IPS-15b (cell line): ENCODE measurements at regions not wholly inside any gene's neighbourhood (a gene's known extent, or its start where the extent isn't known, plus 50 kb on each side); places are given as distances from the start of the nearest gene placed in this dataset.

ENCODE experiments used
- H3K27me3 ChIP-seq: one replicate; pipeline ENCODE4 v1.6.1; 2013; ENCODE audit warnings: low read length; ENCODE audit not compliant: control insufficient read depth, insufficient read depth
- H3K36me3 ChIP-seq: one replicate; pipeline ENCODE4 v1.6.1; 2013; ENCODE audit warnings: low read length; ENCODE audit not compliant: control insufficient read depth, insufficient read depth
- H3K4me1 ChIP-seq: one replicate; pipeline ENCODE4 v1.6.1; 2013; ENCODE audit warnings: mild to moderate bottlenecking, low read length; ENCODE audit not compliant: control insufficient read depth, insufficient read depth
- H3K4me3 ChIP-seq: one replicate; pipeline ENCODE4 v1.5.1; 2013; ENCODE audit warnings: low read depth, low read length
- H3K9ac ChIP-seq: one replicate; pipeline ENCODE4 v1.6.1; 2013; ENCODE audit warnings: low read depth, mild to moderate bottlenecking, low read length
- H3K9me3 ChIP-seq: one replicate; pipeline ENCODE4 v1.6.1; 2013; ENCODE audit warnings: mild to moderate bottlenecking, low read length; ENCODE audit not compliant: control insufficient read depth, insufficient read depth

DNA sequence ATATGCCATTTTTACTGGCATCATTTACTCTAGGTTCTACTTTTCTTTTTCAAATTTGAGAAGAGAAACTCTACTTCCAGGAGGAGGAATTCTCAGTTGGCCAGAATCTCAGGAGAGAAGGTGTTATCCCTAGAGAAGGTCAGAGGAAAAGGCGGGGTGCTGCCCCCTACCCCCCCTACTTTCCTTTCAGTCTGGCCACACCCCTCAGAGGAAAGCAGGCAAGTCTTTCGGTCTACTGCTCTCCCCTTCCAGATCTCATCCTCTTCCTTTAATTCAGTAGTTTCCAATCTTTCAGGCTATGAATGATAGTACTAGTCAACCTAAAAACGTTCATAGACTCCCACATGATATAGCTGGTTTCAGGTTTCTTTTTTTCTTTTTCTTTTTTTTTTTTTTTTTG, 366.5 kb upstream of the TBL1XR1 start:
- Histone ChIP-seq H3K9ac (no peak overlapping the region), H3K4me1 (peaks cover 2% of the 10 kb centered on the region), H3K36me3 (no peaks in the 10 kb centered on the region), H3K9me3 (no peaks in the 10 kb centered on the region), H3K27me3 (no peaks in the 10 kb centered on the region), H3K4me3 (no peak overlapping the region)

DNA sequence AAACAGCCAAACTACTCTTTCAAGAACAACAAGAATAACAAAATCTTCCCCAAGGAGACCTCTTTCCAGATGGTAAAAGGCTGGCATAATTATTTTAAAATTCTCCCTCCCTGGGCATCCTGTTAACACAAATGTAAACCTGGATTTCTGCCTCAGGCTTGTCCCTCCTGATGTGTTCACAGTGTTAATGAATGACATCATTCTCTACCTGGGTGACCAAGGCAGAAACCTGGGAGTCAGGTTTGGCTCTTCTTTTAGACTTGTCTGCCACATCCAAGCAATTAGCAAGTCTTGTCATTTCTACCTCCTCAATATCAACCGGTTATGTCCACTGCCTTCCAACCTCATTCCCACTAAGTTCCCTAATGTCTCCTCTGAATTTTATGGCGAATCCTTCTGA, 368.7 kb upstream of the TBL1XR1 start:
- no peaks in the 10 kb centered on the region for H3K4me1 ChIP-seq
- H3K9me3 ChIP-seq: no peaks in the 10 kb centered on the region
- no peaks in the 10 kb centered on the region for H3K27me3 ChIP-seq
- no peak overlapping the region for H3K9ac ChIP-seq
- no peak overlapping the region for H3K4me3 ChIP-seq
- no peaks in the 10 kb centered on the region for H3K36me3 ChIP-seq

DNA sequence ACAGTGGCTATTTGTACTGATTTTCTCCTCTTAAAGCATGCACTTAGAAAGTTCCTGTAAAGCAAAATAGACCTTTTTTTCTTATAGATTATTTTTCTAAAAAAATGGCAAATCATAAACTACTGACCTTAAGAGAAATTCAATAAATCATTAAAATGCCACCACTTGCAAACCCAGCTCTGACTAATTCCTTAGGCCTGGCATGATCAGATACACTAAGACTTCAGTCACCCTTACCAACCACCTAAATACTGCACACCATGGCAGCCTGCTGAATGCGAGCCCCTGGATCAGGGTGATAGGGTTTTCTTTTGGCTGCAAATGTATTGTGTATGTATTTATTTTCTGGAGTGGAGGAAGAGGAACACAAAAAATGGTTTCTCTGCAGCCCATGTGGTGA, 370.6 kb upstream of the TBL1XR1 start:
- no peaks in the 10 kb centered on the region for H3K36me3 ChIP-seq
- H3K4me1 ChIP-seq: no peaks in the 10 kb centered on the region
- H3K9me3 ChIP-seq: no peaks in the 10 kb centered on the region
- H3K9ac ChIP-seq: no peak overlapping the region
- H3K27me3 ChIP-seq: no peaks in the 10 kb centered on the region
- no peak overlapping the region for H3K4me3 ChIP-seq

DNA sequence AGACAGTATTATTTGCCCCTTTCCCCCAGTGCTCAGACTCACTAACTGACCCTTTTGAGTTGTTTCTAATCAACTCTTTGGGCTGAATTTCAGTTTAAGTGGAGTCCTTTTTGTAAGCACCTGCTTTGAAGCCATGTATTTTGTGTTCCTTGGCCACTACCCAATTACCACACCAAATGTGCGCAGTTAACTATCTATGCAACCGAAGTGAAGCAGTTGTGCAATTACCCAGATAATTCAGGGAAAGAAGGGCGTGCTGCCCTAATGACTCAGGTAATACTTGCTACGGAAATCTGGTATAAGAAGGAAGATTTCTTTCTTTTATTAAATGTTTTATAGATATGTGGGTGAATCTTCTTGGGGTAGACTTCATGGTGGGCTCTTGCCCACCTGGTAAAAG, 371.9 kb upstream of the TBL1XR1 start:
- Histone ChIP-seq H3K4me3 (no peak overlapping the region), H3K27me3 (no peaks in the 10 kb centered on the region), H3K4me1 (no peaks in the 10 kb centered on the region), H3K36me3 (no peaks in the 10 kb centered on the region), H3K9ac (no peak overlapping the region), H3K9me3 (no peaks in the 10 kb centered on the region)

DNA sequence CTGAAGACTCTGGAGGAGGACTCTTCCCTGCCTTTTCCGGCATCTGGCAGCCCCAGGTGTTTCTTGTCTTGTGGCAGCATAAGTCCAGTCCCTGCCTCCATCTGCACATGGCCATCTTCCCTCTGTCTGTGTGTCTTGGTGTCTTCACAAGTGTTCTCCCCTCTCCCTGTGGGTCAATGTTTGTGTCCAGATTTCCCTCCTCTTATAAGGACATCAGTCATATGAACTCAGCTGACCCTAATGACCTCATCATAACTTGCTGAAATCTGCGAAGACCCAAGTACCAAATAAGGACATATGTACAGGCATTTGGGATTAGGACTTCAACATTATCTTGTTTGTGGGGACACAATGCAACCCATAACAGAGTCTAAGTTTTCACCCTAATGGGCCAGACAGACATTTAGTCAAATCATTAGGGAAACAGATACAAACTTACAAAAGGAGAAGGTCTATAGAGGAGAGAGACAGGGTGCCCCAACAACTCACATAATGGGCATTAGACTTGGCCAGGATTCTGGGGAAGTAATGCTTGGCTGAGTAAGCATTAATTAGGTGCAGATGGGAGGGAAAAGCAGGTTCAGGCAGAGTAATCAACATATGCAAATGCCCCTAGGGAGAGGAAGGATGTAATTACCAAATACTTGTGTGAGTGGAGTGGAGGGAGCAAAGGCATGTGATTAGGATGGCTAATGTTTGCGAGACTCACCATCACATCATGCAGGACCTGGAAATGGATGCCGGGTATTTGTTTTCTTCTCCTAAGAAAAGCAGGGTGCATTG, 372.8 kb upstream of the TBL1XR1 start:
- no peaks in the 10 kb centered on the region for H3K36me3 ChIP-seq
- H3K4me3 ChIP-seq: no peak overlapping the region
- no peak overlapping the region for H3K9ac ChIP-seq
- no peaks in the 10 kb centered on the region for H3K9me3 ChIP-seq
- peaks cover 4% of the 10 kb centered on the region for H3K4me1 ChIP-seq
- no peaks in the 10 kb centered on the region for H3K27me3 ChIP-seq

DNA sequence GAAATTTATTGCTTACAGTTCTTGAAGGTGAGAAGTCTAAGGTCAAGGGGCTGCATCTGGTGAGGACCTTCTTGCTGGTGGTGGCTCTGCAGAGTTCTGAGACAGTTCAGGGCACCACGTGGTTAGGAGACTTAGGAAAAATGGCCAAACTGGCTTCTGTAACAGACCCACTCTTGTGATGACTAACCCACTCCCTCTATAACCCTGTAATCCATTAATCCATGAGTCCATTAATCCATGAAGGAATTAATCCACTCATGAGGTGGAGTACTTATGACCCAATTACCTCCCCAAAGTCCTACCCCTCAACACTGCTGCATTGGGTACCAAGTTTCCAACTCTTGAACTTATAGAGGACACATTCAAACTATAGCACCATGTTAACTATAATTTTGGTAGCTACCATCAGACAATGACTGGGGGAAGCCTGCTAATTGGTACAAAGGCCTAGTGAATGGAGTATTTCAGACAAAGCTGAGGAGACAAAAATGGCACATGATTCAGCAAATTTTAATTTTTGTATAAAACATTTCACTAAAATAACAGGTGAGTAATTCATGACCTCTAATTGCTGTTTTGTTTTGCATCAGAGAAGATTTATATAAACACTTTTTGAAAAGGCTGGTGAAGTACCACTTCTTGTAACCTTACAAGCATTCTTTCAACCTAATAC, 374.1 kb upstream of the TBL1XR1 start:
- H3K9me3 ChIP-seq: no peaks in the 10 kb centered on the region
- no peaks in the 10 kb centered on the region for H3K36me3 ChIP-seq
- peaks cover 4% of the 10 kb centered on the region for H3K4me1 ChIP-seq
- H3K4me3 ChIP-seq: no peak overlapping the region
- no peaks in the 10 kb centered on the region for H3K27me3 ChIP-seq
- H3K9ac ChIP-seq: no peak overlapping the region

DNA sequence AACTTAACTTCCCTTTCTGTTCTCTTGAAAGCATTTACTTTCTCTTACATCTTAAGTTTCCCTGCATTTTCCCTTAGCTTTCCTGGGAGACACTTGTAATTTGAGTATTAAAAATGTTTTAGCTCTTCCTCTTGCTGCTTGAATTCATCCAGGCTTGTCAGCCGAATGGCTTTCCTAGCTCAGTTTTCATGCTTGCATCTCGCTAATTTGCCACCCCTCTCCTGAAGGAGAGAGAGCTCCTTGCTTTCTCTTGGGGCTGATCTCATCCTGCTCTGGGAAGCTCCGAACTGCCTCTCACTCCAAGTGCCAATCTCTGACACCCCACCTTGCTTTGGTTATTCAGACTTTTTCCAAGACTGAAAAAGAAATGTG, 374.6 kb upstream of the TBL1XR1 start:
- no peak overlapping the region for H3K9ac ChIP-seq
- H3K9me3 ChIP-seq: no peaks in the 10 kb centered on the region
- H3K4me3 ChIP-seq: no peak overlapping the region
- no peaks in the 10 kb centered on the region for H3K27me3 ChIP-seq
- no peaks in the 10 kb centered on the region for H3K36me3 ChIP-seq
- H3K4me1 ChIP-seq: peaks cover 4% of the 10 kb centered on the region

DNA sequence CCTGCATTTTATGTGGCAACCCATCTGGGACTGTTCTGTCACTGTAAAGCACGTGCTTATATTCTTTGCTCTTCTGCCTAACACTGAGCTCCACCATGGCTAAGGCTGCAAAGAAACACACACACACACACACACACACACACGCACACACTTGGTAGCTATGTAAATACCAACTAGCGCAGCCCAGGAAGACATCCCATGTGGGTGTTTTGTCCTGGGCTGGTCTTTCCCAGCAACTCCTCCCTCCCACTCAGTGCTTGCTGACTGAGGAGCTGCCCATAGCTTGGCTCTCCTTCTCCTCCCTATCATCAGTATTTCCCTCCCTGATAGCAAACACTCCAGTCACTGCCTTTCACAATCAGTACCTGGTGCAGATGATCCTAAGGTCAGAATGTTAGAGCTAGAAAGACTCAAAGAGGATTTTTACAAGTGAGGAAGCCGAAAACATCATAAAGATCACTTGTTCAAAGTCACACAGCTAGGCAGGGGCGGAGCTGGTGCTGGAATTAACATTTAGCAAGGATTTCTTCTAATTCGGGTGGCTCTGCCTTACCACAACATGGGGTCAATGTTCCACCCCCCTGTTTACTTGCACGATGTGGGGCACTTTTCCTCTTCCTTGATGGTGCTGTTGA, 377.1 kb upstream of the TBL1XR1 start:
- Histone ChIP-seq H3K4me3 (no peak overlapping the region), H3K9me3 (no peaks in the 10 kb centered on the region), H3K9ac (no peak overlapping the region), H3K27me3 (no peaks in the 10 kb centered on the region), H3K4me1 (peaks cover 4% of the 10 kb centered on the region), H3K36me3 (no peaks in the 10 kb centered on the region)

DNA sequence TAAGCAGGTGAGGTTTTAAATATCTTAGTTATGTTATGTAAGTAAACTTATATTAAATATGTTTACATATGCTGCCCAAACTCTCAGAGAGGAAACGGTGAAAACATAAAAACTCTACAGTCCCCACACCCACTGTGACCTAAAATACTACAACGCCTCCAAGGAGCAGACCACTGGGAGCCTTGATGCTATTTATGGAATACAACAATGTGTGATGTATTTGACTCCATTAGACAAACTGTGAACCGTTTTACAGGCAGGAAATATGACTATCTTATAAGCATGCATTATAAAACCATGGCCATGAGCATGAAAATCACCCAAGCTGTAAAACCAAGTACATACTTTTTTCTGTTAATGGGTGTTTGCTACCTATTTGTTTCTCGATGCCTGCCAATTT, 379.5 kb upstream of the TBL1XR1 start:
- Histone ChIP-seq H3K9ac (no peak overlapping the region), H3K4me1 (peaks cover 4% of the 10 kb centered on the region), H3K27me3 (no peaks in the 10 kb centered on the region), H3K4me3 (no peak overlapping the region), H3K9me3 (no peaks in the 10 kb centered on the region), H3K36me3 (no peaks in the 10 kb centered on the region)

DNA sequence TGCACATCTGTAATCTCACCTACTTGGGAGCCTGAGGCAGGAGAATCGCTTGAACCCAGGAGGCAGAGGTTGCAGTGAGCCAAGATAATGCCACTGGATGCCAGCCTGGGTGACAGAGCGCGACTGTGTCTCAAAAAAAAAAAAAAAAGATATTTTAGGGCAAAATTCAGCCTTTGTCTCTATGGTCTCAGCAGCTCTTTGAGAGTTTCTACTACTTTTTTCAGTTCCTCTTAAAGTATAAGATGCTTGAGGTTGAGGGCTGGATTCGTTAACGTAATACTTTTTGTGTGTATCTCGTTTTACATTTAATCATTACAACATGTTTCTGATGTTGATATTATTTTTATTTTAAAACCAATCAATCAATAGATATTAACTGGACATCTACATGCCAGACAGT, 381.2 kb upstream of the TBL1XR1 start:
- Histone ChIP-seq H3K9me3 (no peaks in the 10 kb centered on the region), H3K9ac (no peak overlapping the region), H3K4me1 (peaks cover 4% of the 10 kb centered on the region), H3K36me3 (no peaks in the 10 kb centered on the region), H3K4me3 (no peak overlapping the region), H3K27me3 (no peaks in the 10 kb centered on the region)

DNA sequence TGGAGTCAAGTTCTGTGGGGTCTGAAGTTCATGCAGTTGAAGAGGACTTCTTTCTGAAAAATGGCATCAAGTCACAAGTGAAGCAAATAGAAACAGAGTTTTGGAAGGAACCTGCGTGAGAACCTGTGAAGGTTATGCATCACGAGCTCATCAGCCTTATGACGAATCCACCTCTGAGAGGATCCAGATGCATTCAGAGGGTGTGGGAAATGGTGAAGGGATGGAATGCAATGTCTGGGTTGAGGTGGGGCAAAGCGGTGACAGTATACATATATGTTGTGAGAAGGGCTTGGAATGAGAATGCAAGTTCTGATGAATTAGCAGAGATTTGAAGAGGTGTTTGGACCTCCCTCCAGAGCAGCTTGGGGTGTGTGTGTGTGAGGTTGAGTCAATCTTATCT, 382.1 kb upstream of the TBL1XR1 start:
- Histone ChIP-seq H3K27me3 (no peaks in the 10 kb centered on the region), H3K9me3 (no peaks in the 10 kb centered on the region), H3K4me3 (no peak overlapping the region), H3K9ac (no peak overlapping the region), H3K36me3 (no peaks in the 10 kb centered on the region), H3K4me1 (peaks cover 3% of the 10 kb centered on the region)

DNA sequence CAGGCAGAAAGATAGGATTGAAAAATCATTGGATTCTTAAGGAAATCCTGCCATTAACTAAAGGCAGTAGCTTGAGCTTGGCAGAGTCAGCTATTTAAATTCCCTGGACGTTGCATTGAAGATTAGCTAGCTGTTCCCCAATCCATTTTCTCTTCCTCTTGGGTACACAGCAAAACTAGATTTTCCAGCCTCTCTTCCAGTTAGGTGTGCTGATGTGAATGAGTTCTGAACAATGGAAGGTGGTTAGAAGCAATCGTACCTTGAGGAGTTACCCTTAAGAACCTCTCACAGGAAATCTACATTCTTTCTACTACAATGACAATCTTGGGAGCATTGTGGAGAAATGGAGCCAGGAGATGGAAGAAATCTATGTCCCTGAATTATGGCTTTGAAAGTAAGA, 383.2 kb upstream of the TBL1XR1 start:
- Histone ChIP-seq H3K9me3 (no peaks in the 10 kb centered on the region), H3K9ac (no peak overlapping the region), H3K36me3 (no peaks in the 10 kb centered on the region), H3K4me1 (no peaks in the 10 kb centered on the region), H3K27me3 (no peaks in the 10 kb centered on the region), H3K4me3 (no peak overlapping the region)
